Sigmoid colon (tissue), 6 donors: ENCODE measurements at regions not wholly inside any gene's neighbourhood (a gene's known extent, or its start where the extent isn't known, plus 50 kb on each side); places are given as distances from the start of the nearest gene placed in this dataset.
A peak's percentile ranks its signal among the peaks of the same experiment; 100 is the strongest.

Experiments used
- DNase-seq: peaks from one replicate; pipeline ENCODE4 v3.0.0-alpha.2; 2019
- H3K27ac ChIP-seq, 4 donors: fragments of 200-600 bp; sonication (generic); one replicate each; pipeline ENCODE4 v1.5.1; 2016 to 2019; ENCODE audit warnings: mild to moderate bottlenecking in 1 of 4
- H3K27me3 ChIP-seq, 3 donors: fragments of 200-600 bp; sonication (generic); one replicate each; pipeline ENCODE4 v1.5.1; 2019; ENCODE audit warnings: mild to moderate bottlenecking in 1 of 3
- H3K36me3 ChIP-seq, 4 donors: fragments of 200-600 bp; sonication (generic); one replicate each; pipeline ENCODE4 v1.5.1; 2016 to 2019
- H3K4me1 ChIP-seq, 4 donors: fragments of 200-600 bp; sonication (generic); one replicate each; pipeline ENCODE4 v1.5.1; 2017 to 2019
- H3K4me3 ChIP-seq, 4 donors: fragments of 200-600 bp; sonication (generic); one replicate each; pipeline ENCODE4 v1.5.1; 2017 to 2019; ENCODE audit warnings: mild to moderate bottlenecking in 2 of 4, moderate library complexity in 1 of 4
- H3K9me3 ChIP-seq, 4 donors: fragments of 200-600 bp in 3 of 4; sonication (generic) in 3 of 4; one replicate each; pipeline versions ENCODE4 v1.5.1 to v1.6.1; 2013 to 2019
- EP300 ChIP-seq, 4 donors: sonication (generic); formaldehyde crosslinking; IDR thresholded peaks; one replicate each; pipeline ENCODE4 v1.6.1; 2017; ENCODE audit warnings: antibody characterized with exemption in 4 of 4
- POLR2A ChIP-seq, 2 donors: fragments of 450-650 bp; IDR thresholded peaks; one replicate each; pipeline ENCODE4 v1.6.1; 2016; ENCODE audit warnings: antibody characterized with exemption in 2 of 2, mild to moderate bottlenecking in 2 of 2, moderate library complexity in 2 of 2
- POLR2AphosphoS5 ChIP-seq, 4 donors: sonication (generic); formaldehyde crosslinking; IDR thresholded peaks; one replicate each; pipeline ENCODE4 v1.6.1; 2017; ENCODE audit warnings: antibody characterized with exemption in 4 of 4
- WGBS, 2 donors: extraction: QIAGEN DNeasy Blood & Tissue Kit; methylation state at CpG; one replicate each; pipeline ENCODE4 v1.1.7; 2013; 5-methylcytosine and 5-hydroxymethylcytosine counted together
- intact Hi-C: fragments of 100-400 bp; cut with DNase I; formaldehyde crosslinking; loops from one replicate; pipeline ENCODE4 v1.15.1; 2023
- TF ChIP-seq, protein P1 (sequence below), 4 experiments: fragments of 450-650 bp in 3 of 4; fragments of 200-600 bp in 1 of 4; IDR thresholded peaks; one replicate each; pipeline ENCODE4 v1.5.1; 2016 to 2019; ENCODE audit warnings: antibody characterized with exemption in 4 of 4, mild to moderate bottlenecking in 3 of 4, moderate library complexity in 2 of 4
- donor health status: healthy with polysubstance abuse.
- donor health status: healthy.

DNA sequence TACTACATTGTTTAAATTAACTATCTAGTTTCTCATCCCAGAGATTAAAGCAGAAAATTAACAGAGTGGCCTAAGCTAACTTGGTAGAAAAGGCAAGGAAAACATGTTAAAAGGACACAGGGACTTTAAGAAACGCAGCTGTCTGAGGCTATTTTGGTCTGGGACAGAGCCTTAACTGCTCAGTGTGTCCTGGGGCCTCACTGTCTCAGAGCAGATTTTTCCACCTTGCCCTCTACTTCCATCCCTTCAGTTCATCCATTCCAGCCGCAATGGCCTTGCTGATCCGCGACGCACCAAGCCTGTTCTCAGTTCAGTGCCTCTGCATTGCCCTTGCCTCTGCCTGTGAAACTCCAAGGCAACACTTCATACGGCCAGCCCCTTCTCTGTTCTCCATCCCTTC, 114.9 kb upstream of the OSR1 start:
- 68 to 75% methylated on average over 6 of the region's 6 CpGs for WGBS, 2 donors
- H3K4me3 ChIP-seq, result no peak overlapping the region
- H3K27ac ChIP-seq, result no peak overlapping the region
- peaks cover 0 to 24% (median 19%) of the 10 kb centered on the region in 4 donors for H3K4me1 ChIP-seq
- H3K9me3 ChIP-seq, result no peaks in the 10 kb centered on the region
- intact Hi-C loops, result no loop called here
- H3K36me3 ChIP-seq, result no peaks in the 10 kb centered on the region
- no peaks in the 10 kb centered on the region for H3K27me3 ChIP-seq
- DNase-seq, result no peak
- no peak for TF ChIP-seq POLR2A (IDR thresholded peaks at IDR 0.05)
- no peak for TF ChIP-seq EP300 (IDR thresholded peaks at IDR 0.05)
- TF ChIP-seq, protein P1, sequence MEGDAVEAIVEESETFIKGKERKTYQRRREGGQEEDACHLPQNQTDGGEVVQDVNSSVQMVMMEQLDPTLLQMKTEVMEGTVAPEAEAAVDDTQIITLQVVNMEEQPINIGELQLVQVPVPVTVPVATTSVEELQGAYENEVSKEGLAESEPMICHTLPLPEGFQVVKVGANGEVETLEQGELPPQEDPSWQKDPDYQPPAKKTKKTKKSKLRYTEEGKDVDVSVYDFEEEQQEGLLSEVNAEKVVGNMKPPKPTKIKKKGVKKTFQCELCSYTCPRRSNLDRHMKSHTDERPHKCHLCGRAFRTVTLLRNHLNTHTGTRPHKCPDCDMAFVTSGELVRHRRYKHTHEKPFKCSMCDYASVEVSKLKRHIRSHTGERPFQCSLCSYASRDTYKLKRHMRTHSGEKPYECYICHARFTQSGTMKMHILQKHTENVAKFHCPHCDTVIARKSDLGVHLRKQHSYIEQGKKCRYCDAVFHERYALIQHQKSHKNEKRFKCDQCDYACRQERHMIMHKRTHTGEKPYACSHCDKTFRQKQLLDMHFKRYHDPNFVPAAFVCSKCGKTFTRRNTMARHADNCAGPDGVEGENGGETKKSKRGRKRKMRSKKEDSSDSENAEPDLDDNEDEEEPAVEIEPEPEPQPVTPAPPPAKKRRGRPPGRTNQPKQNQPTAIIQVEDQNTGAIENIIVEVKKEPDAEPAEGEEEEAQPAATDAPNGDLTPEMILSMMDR (IDR thresholded peaks at IDR 0.05), result no peak
- TF ChIP-seq POLR2AphosphoS5 (IDR thresholded peaks at IDR 0.05), result no peak

DNA sequence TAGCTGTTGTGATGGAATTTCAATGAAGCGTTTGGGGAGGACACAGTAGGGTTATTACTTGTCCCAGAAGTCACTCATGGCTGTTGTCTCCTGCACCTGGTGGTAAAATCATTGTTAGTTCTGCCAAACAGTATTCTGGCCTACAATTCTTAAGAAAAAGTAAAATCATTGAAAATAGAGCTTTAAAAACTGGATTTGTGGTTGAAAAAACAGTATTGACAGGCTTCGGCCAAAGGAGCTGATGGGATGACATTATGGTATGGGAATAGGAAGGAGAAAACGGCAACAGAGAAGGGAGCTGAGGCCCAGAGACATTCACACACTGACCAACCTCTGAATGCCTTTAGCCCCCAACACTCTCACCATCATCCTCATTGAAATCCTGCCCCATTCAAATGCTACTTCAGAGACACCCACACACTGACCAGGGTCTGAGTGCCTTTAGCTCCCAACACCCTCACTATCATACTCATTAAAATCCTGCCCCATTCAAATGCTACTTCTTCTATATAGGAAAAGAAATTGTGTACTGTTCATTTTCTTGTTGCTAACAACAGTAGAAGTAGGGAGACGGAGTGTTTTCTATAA, 114.1 kb upstream of the OSR1 start:
- 87 to 88% methylated on average over 4 of the region's 4 CpGs for WGBS, 2 donors
- H3K4me3 ChIP-seq, result no peak overlapping the region
- H3K9me3 ChIP-seq, result no peaks in the 10 kb centered on the region
- DNase-seq, result no peak
- no peak overlapping the region for H3K27ac ChIP-seq
- TF ChIP-seq POLR2A (IDR thresholded peaks at IDR 0.05) (no peak), POLR2AphosphoS5 (IDR thresholded peaks at IDR 0.05) (no peak), EP300 (IDR thresholded peaks at IDR 0.05) (no peak)
- TF ChIP-seq, protein P1 (IDR thresholded peaks at IDR 0.05), result no peak
- H3K4me1 ChIP-seq, result peaks cover 0 to 24% (median 19%) of the 10 kb centered on the region in 4 donors
- intact Hi-C loops, result no loop called here
- no peaks in the 10 kb centered on the region for H3K36me3 ChIP-seq
- no peaks in the 10 kb centered on the region for H3K27me3 ChIP-seq

DNA sequence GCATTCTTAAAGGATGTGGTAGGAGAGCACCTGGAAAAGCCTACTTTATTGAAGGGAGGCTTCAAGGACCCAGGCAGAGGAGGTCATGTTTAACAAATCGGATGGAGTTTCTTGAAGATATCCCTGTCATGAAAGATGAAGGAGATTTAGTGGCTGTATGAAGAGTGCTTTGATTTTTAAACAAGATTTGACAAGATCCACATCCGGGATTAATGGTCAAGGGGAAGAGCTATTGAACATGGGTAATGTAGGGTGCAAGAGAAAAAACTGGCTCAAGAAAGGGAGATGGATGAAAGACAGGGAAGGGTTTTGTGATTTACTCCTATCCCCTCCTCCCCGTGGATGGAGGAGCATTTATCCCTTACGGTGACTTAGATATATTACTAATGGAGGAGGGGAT, 113.1 kb upstream of the OSR1 start:
- H3K27ac ChIP-seq, result no peak overlapping the region
- H3K4me3 ChIP-seq, result no peak overlapping the region
- no peaks in the 10 kb centered on the region for H3K36me3 ChIP-seq
- TF ChIP-seq EP300 (IDR thresholded peaks at IDR 0.05), result no peak
- no peak for TF ChIP-seq POLR2A (IDR thresholded peaks at IDR 0.05)
- no peak for TF ChIP-seq POLR2AphosphoS5 (IDR thresholded peaks at IDR 0.05)
- TF ChIP-seq, protein P1 (IDR thresholded peaks at IDR 0.05), result no peak
- WGBS, 2 donors, result 93 to 94% methylated on average over 4 of the region's 4 CpGs
- no peaks in the 10 kb centered on the region for H3K9me3 ChIP-seq
- DNase-seq, result no peak
- intact Hi-C loops, result no loop called here
- peaks cover 0 to 24% (median 18%) of the 10 kb centered on the region in 4 donors for H3K4me1 ChIP-seq
- H3K27me3 ChIP-seq, result no peaks in the 10 kb centered on the region

DNA sequence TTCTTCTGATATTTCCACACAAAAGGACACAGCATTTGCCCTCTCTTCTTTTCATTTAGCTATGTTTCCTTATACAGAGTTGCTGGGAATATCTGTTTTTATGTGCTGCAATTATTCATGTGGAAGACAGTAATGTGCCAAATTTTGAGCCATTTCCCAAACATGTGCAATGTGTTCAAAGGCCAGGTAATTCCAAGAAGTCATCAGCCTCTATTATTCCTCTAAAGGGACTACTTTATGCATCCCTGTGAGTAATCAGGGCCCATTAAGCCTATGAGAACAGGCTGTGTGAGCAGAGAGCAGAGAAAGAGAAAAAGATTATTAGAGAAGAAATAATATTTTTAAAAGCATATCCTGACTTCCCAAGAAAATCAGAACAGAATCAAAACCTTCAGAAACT, 107.6 kb upstream of the OSR1 start:
- TF ChIP-seq EP300 (IDR thresholded peaks at IDR 0.05) (peak in 1 of 4 donors; percentile 12), POLR2AphosphoS5 (IDR thresholded peaks at IDR 0.05) (peak in 2 of 4 donors; percentile 24 to 39), POLR2A (IDR thresholded peaks at IDR 0.05) (no peak)
- TF ChIP-seq, protein P1 (IDR thresholded peaks at IDR 0.05), result no peak

DNA sequence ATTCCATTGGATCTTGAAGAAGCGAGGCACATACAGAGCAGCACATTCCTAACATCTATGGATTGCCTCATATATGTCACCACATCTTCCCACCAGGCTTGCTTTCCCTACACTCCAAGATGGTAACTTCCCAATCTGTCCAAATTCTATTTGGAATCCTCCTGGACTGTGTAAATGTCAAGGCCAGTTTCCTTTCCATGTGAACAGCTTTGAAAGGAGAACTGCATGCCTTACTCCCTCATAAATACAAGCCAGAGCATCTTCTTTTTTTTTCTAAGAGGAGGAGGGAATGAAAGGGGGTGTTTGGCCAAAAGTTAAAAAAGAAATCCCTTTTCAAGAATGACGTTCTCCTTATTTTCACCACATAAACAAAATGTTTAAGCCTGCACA, 103.8 kb upstream of the OSR1 start:
- Histone ChIP-seq H3K9me3 (no peaks in the 10 kb centered on the region), H3K36me3 (no peaks in the 10 kb centered on the region), H3K27me3 (no peaks in the 10 kb centered on the region), H3K27ac (peak overlapping the region in 2 of 4 donors; percentile 36 to 45), H3K4me3 (no peak overlapping the region), H3K4me1 (peaks cover 0 to 28% (median 12%) of the 10 kb centered on the region in 4 donors)
- intact Hi-C loops, result no loop called here
- TF ChIP-seq EP300 (IDR thresholded peaks at IDR 0.05), result no peak
- peak in 3 of 4 donors; percentile 46 to 74 (median 48) for TF ChIP-seq POLR2AphosphoS5 (IDR thresholded peaks at IDR 0.05)
- DNase-seq, result no peak
- WGBS, 2 donors, result 72 to 82% methylated on average over 2 of the region's 2 CpGs

More for the DNA sequence above, 107.6 kb upstream of the OSR1 start:
- Histone ChIP-seq H3K27ac (peak overlapping the region in 1 of 4 donors; percentile 7), H3K36me3 (no peaks in the 10 kb centered on the region), H3K4me3 (no peak overlapping the region), H3K27me3 (no peaks in the 10 kb centered on the region), H3K9me3 (no peaks in the 10 kb centered on the region), H3K4me1 (peaks cover 0 to 28% (median 12%) of the 10 kb centered on the region in 4 donors)
- intact Hi-C loops, result no loop called here
- DNase-seq, result no peak
